ENCODE measurements at regions not wholly inside any gene's neighbourhood (a gene's known extent, or its start where the extent isn't known, plus 50 kb on each side); places are given as distances from the start of the nearest gene placed in this dataset.
"Not testable (repeated sequence)": the region's sequence is repeated elsewhere in the genome, so short reads cannot be mapped to it uniquely, and the experiment has no call there.

DNA sequence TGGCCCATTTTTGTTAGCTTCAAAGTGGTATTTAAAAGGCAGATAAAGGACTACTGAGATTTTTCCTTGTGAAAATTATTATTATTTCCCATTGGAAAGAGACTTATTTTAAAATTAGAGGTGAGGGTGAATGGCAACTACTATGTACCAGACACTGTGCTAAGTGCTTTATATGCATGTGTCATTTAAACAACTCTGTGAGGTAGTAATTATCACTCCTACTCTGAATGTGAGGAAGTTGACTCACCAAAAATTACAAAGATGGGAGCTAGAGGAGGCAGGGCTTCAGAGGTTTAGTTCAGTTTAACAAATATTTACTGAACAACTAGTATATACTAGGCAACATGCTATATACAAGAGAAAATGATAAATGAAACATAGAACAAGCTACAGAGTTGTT lies 78.2 kb downstream of the MSL3 start:
- DNase-seq = no peak

DNA sequence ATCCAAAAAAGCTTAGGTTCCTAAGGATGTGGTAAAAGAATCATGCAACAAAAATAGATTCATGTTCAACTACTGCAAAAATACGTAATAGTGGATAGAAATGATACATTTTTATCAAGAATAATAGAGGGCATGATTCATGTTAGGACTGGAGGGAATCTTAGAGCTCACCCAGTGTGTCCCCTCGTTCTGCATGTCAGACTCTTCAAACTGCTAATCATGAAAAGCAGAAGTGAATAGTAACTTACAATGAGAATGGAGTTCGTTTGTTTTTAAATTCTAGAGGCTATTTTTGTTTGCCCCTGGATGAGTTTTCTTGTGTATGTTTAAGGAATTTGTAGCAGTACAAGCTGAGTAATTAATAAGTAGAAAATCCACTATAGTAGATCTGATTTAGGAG lies 79.4 kb downstream of the MSL3 start:
- DNase-seq = no peak

DNA sequence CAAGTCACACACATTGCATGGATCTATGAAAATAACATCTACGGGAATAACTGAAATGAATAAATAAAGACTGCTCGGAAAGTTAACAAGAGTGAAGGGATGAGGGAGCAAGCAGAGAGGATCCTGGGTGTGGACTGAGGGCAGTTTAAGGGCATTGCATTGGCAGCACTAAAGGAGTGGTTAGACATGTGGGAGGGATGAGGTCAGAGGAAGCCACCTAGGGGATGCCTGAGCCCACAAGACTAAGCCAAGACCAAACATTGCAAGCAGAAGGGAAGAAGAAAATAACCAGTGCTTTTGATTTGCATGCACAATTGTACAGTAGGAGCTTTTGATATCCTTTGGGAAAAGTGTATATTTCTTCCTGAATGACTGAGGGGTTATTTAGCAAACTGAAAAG lies 106.1 kb downstream of the MSL3 start:
- no peak for DNase-seq

DNA sequence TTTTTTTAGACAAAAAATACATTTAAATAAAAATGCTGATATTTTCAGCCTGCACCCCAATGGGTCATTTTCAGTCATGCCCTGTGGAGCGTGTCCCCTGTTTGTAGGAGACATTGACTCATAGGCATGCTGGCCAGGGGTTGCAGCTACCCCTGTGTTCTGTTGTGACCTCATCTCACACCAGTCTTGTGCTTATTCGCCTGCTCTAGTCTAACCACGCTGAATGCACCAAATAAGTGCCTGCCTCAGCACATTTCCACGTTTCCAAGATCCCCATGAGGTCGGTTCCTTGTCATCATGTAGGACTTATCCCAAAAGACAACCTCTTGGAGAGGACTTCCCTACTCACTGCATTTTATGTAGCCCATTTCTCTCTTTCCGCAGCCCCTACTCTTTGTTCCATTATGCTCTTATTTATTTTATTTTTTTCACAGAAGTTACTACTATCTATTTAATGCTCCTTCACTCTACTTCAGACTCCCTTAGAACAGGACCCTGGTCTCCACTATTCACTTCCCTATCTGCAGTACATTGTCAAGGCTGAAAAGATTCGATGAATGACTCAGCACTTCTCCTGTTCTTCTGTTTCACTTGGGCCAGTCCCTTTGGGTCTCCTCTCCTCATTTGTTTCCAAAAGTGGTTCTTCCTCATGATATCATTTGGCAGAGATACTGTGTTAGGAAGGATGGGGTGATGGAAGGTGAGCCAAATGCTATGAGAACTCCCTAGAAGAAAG lies 109.7 kb downstream of the MSL3 start:
- DNase-seq = no peak

DNA sequence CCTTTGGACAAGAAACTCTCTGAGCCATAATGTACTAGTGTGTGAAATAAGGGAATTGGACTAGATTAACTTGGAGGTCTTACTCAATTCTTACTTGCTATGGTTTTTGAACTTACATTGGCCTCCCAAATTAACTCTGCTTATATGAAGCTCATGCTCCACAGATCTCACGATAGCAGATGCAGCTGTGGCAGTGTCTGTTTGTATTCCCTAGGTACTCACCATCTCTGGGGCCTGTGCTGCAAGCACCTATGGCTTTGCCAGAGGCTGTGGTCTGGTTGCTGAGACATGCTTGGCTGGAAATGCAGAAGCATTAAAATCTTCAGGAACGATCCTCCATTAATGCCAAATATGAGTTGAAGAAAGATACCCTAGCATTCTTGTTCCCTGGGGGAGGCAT lies 112.8 kb downstream of the MSL3 start:
- DNase-seq = no peak

DNA sequence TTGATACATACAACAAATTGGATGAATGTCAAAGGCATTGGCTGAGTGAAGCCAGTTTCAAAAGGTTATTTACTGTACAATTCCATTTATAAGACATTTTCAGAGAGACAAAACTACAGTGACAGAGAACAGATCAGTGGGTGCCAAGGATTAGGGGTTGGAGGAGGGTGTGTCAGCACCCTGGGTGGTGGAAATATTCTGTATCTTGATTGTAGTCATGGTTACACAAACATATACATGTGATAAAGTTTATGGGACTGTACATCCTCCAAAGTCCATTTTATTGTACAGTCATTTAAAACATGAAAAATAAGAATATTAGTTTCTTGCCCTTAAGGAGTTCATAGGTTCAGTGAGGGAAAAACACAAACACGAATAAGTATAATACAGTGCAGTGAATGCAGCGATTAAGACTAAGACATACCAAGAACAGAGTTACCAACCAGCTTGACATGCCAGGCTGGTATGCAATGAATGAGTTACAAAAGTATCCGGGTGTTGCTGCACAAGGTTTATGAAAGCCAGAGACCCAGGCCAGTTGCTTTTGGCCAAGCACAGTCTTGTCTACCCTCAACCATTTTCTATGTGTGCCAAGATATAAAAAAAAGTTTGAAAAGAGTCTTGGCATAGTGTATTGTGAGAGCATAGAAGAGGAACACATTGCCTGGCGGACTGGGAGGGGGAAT lies 123.6 kb downstream of the MSL3 start:
- DNase-seq = no peak

DNA sequence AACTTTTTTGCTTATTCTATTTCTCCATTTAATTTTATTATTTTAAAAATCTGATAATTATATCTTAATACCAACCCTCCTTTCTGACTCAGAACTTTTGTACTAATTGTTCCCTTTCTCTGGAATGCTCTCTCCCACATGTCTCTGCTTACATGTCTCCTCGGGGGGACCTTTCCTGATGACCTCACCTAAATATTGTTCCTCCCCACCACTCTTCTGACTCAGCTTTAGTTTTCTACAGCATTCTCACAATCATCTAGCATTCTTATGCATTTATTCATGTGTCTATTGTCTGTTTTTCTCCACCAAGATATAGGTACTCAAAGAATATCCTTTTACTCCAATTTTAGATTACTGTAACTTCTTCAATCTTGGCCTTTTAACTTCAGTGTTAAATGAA lies 128.7 kb downstream of the MSL3 start:
- DNase-seq = no peak

DNA sequence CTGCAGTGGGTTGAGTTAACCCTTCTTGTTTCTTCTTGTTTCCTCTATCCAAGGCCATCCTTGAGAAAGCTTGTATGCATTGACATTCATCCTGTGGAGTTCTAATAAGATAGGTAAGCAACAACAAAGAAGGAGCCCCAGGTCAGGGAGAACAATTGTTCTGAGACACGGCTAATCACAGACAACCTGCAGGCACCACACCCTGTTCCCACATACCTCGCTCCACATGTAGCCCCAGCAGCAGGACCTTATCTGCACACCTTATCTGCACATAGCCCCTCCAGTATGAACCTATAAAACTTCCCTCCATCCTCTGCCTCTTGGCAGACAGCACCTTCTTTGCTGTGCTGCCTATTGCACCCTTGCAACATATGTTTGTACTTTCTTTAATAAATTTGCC lies 129.1 kb downstream of the MSL3 start:
- DNase-seq = no peak

DNA sequence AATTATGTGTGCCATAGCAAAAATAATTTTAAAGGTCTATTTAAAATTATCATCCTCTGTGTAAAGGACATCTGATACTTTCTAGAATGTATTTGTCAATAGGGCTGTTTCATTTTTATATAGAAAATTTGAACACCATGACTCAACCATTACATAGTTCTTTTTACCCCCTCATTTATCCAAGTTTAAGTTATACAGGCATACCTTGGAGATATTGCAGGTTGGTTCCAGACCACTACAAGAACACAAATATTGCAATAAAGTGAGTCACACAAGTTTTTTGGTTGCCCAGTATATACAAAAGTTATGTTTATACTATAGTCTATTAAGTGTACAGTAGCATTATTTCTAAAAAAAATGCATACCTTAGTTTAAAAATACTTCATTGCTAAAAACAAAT lies 130.4 kb downstream of the MSL3 start:
- DNase-seq = no peak

DNA sequence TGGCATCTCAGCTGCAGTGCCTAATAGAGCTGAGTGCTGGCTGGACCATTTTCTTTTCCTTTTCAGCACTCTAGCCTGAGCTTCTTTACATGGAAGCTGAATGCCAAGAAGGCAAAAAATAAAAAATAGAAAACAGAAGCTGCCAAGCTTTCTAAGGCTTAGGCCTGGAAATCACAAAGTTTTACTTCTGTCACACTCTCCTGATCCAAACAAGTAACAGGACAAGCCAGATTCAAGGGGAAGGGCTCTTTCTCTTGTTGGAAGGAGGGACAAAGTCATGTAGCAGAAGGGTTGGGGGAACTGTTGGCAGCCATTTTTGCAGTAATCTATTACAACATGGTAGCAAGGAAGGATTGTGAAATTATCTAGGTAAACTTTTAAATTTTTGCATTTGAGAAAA lies 131.8 kb downstream of the MSL3 start:
- no peak for DNase-seq

DNA sequence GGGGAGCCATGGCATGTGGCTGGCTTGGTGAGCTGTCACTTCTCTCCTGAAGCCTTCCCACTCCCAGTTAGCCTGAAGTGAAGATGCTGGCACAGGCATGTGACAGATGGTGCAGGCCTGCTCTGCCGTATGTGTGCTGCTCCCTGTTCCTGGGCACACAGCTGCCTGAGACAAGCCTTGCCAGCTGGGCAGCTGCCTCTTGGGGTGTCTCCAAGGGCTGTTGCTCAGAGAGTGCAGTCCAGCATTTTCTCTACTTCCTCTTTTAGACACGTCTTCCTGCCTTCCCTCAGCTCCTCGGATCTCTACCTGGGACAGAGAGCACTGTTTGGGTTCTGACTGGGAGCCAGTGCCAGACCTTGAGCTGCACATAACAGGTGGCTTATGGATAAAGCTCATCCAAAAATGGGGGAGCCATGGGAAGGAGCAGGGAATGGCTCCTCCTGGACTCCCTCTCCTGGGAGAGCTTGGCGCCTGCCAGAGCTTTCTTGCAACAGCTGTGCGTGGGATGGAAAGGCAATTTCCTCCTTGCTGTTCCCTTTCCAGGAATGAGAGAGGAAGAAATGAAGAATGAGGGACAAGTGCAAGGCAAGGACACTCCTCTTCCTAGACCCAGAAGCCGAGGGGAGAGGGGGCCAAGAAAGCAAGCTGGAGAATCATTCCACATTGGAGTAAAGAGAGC lies 132.9 kb downstream of the MSL3 start:
- DNase-seq = no peak

DNA sequence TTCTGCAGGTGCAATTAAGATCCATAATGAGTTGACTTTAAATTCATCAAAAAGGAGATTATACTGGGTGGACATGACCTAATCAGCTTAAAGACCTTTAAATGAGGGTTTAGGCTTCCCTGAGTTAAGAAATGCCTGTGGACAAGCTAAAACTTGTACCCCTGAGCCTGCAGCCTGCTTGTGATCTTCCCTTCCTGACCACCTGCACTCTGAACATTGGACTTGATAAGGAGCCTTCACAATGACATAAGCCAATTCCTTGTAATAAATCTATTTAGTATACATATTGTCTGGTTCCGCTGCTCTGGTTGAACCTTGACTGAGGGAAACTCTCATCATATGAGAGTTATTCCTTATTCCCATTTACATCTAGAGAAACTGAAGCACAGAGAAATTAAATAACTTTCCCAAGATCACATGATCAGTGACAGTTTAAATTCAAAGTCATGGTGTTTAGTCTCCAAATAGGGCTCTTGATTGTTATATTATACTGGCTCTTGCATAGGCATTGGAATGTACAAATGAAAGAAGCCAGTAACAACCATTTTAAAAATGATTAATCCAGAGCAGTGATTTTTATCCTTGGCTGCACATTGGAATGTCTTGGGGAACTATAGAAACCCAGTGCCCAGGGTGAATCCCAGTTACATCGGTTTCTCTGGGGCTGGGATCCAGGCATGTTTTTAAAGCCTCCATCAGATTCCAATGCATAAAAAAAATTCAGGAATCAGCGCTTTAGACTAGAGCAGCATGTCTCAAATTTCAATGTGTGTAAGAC lies 136.1 kb downstream of the MSL3 start:
- DNase-seq = no peak

DNA sequence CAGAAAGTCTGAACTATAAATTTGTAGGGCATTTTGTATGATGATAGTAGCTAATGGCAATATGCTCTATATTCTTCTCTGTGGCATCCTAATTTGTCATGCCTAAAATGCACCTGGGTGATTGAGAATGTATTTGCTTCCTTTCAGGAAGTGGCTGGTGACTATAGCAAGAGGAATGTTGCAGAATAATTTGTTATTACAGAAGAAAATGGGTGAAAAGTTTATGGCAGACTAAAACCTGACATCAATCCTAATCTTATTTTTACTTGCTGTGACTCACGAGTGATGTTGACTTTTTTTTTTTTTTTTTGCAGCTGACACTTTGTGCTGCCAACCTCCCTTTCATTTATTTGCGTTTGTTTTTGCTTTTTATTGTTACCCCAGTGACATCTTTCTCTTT lies 141.1 kb downstream of the MSL3 start:
- DNase-seq = no peak

DNA sequence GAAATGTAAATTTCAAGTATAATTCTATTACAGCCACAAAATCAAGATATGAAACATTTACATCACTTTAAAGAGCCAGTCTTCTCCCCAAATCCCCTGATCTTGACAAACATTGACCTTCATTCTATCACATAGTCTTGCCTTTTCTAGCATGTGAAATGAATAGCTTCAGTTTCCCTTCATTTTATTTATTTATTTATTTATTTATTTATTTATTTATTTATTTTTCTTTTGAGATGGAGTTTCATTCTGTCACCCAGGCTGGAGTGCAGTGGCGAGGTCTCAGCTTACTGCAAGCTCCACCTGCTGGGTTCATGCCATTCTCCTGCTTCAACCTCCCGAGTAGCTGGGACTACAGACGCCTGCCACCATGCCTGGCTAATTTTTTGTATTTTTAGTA lies 147.9 kb downstream of the MSL3 start:
- DNase-seq = not testable (repeated sequence)

DNA sequence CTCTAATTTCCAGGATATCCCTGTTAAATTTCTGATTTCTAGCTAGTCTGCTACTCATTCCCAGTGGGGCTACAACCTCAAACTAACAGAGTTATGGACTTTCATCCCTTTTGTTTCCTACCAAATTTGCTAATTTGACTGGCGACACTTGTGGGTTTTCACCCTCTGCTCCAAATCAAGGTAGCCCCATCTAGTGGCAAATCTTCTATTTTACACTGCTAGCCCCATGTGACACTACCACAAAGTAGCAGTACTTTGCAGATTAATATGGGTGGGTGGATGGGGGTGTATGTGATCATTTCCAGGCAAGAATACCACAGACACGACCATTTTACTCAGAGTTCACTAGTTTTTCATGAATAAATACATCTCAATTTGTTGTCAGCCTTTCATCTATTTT lies 150.3 kb downstream of the MSL3 start:
- DNase-seq = peak; percentile 1

DNA sequence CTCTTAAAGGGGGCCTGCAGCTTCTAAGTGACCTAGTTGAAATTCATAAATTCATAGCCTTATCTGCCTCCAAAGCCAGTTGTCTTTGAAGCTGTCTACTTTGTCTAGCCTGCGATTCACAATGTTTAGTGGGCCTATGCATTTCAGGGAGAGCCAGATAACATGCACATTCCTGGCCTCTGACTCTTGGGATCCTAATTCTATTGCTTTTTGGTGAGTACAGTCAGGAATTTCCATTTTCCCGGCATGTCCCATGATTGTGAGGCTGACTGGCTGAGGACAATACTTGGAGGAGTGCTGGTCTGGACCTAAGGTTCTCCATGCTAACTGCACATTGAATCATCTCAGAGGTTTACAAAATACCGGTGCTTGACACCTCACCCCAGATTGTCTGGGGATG lies 155.0 kb downstream of the MSL3 start:
- DNase-seq = no peak

DNA sequence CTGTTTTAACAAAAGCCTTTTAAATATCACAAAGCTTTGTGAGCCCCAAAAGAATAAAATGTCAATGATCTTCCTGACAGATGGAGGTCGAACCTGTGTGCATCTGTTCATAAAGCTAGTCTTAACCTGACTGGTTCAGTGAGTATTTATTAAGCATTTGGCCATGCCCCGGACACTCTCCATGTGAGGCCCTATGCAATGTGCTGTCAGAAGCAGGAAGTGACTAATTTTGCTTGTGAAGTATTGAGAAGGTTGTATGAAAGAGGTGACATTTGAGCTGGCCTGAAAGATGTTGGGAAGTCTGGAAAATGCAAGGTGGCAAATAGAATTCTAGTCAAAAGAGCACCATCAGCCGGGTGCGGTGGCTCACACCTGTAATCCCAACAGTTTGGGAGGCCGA lies 171.4 kb downstream of the MSL3 start:
- no peak for DNase-seq

DNA sequence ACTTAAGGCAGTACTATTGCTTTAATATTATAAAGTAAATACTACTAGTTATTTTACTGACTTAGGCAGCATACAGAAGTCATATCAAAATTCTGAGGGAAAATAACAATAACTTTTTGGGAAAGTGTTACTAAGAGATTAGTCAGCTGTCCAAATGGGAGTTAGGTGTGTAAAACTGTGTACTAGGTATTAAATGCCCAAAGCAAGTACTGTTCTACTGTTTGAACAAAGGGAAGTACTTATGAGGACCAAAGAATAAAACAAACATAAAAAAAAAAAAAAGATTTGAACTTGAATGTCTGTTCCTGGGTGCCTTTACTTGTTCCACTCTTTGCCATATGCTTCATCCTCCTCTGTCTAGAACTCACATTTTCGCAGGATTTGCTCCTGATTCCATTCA lies 174.4 kb downstream of the MSL3 start:
- DNase-seq = no peak

DNA sequence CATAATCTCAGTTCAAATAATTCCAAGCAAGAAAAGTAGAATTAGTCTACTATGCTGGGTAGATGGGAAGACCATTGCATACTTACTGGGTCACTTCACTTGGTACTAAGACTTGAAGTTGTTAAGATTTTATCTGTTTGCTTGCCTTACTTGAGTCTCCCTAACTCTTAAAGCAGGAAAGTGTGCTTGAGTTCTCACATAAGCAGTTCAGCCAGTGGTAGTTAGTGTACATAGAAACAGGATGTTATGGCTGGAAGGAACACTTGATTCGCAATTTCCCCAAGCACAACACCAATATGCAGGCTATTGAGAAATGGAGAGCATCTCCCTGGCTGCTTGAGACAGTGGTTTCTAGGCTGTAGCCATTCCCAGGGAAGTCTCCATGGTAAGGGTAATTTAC lies 176.1 kb downstream of the MSL3 start:
- DNase-seq = no peak

DNA sequence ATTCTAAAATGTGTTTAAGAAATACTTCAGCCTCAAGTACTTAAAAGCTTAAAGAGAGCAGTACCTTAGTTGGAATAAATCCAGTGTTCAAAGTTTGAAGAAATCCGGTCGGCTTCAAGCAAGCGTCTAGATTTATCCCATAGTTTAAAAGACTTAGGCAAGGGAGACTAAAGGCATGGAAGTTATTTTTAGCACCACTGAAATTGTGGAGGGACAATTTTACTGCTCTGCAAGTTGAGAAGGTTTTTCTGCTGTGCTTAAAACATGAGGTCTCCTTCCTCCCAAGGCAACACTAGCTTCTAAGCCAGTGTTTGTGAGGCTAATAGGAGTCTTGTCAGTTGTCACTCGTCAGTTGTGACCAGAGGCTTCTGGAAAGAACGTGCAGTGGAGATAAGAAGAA lies 183.5 kb downstream of the MSL3 start:
- no peak for DNase-seq

DNA sequence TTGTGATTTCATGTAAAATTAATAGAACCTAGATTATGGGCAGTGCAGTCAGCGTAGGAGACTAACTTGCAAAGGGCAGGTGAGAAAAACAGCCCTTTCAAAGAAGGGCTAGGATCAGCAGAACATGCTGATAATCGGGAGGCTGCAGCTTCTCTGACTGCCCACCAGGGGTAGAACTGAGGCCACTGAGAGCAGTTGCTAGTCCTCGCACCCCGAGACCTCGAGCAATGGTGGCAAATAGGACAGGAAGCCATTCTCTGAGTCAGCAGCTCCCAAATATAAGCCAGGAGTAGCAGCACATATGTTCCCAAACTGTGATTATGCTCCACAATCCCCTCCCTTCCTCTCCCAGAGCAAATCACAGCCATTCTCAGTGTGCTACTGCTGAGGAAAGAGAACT lies 186.5 kb downstream of the MSL3 start:
- no peak for DNase-seq

DNA sequence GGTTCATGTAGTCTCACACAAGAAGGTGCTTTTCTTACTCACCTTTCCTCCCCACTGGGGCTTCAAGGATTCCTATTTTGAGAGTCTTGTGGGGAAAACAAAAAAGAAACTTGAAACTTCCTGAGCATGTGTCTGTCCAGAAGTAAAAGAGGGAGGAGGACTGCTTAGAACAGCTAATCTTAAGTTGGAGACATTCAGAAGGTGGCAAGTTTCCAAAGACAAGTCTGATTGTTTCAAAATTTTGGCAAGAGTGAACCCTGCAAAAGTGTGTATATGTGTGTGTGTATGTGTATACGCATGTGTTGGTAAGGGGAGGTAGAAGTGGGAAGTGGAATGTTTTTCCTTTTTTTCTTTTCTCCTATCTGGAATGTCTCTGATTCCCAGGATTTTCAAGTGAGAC lies 189.0 kb upstream of the FRMPD4 start:
- no peak for DNase-seq

DNA sequence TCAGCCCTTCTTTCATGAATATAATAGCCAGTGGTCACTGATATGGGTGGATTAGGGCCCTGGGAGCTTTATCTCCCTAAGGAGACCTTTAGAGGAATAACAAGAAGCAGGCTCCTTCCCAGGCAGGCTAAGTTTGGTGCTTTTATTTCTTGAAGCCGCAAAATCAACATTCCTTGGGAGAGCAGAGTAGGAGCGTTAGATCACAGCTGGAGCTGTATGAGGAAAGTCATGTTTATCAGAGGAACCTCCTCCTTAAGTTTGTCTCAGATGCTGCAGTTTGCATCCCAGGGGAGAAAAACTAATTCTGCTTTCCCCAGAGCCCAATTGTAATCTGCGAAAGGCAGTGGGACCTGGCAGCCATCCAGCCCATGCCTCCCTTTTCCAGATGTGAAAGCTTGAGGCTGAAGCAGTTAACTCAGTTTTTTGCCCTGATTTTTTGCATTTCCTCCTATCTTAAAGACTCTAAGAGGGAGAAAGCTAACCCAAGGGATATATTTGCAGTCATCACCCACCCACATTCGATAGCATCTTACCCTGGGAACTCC lies 186.0 kb upstream of the FRMPD4 start:
- no peak for DNase-seq
